GM12874 (cell line): ENCODE measurements at regions not wholly inside any gene's neighbourhood (a gene's known extent, or its start where the extent isn't known, plus 50 kb on each side); places are given as distances from the start of the nearest gene placed in this dataset.

Experiments
- CTCF ChIP-seq: IDR thresholded peaks from 2 replicates; pipeline ENCODE4 v1.5.1; 2011; ENCODE audit warnings: low read depth, mild to moderate bottlenecking, control low read depth, low read length, moderate library complexity; ENCODE audit not compliant: insufficient read depth

DNA sequence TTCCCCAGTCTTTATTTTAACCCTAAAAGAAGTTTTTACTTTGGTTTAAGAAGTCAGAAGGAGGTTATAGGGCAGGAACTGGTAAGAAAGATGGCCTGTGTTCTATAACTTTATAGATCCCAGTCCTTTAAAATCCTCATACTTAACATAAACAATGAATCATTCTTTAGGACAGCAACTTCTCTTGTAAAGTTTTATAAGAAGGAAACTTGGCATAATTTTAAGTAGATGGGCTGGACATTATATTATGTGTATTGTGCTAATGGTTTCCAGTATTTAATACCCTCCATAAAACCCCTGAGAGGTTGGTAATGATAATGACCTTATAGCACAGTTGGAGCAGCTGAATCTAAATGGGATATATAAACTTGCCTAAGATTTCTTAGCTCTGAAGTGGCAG, 247.2 kb downstream of the FAM170A start:
- TF ChIP-seq CTCF, result no peak

DNA sequence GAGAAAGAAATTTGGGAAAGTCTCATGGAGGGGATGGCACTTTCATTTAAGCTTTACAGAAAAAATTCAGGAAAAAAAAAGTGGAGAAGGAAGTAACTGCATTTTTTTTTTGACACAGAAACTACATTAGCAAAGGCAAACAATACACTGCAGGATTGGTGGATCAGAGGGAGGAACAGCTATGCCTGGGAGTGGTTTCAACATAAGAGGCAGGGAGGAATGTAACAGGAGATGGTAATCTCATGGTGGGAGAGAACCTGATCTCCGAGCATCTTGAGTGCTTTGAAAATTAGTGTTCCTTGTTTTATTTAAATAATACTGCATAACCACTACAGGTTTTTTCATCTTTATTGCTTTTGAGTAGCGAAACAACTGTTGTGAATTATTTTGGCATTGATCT, 249.4 kb downstream of the FAM170A start:
- TF ChIP-seq CTCF, result no peak

DNA sequence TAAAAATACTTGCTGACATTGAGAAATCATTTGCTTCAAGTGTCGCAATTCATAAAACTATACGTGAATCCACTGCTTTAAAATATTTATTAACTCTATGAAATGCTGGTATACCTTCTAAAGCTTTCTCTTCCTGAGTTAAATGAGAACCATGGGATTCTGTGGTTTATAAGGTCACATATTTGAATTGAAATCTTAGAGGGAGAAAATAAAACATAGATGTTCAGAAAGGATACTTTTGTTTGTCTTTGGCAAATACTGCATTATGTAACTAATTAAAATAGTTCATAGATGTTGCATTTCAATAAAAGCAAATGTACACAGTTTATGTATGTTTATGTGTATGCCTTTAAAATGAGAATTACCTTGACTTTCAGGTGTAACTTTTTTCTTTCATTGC, 250.1 kb downstream of the FAM170A start:
- no peak for TF ChIP-seq CTCF

DNA sequence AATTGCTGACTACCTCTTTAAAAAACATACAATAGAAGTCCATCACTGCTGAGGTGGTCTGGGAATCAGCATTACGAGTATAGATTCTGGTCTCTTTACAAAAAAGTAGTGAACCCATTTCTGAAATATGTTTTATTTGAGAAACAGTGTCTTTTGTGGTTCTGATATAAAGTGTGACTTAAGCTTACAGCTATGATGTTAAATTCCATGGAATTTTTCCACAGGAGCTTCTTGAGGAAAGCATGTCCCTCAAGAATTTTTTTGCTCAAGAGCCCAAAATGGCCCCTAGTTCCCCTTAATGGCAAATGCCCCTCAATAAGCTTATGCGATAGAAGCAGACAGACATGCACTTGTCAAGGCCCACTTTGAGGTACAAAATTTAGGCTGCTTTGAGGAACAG, 265.7 kb downstream of the FAM170A start:
- TF ChIP-seq CTCF, result no peak

DNA sequence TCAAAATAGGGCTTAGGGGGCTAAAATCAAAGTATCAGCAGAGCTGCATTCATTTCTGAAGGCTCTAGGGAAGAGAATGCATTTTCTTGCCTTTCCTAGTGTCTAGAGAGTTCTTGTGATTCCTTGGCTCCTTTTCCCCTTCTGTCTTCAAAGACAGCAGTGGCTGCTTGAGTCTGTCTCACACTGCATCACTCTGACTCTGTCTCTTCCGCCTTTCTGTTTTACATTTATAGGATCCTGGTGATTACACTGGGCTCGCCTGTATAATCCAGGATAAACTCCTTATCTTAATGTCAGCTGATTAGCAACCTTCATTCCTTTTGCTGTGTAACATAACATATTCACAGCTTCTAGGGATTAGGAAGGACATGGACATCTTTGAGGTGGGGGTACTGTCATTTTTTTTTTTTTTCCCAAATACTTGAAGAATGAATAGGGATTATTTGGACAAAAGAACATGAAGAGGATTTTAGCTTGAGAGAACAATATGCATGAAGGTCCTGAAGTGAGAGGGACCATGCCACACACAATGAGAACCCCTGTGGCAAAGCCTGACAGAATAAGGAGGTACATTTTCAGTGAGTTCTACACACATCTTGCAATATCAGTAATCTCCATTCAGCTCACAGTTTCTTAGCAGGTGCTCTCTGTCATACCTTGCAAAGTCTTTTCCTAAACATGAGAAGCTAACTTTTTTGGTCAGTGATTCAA, 267.6 kb downstream of the FAM170A start:
- TF ChIP-seq CTCF, result no peak

GRCh38 chr5:119897537-119898370, 268.4 kb downstream of the FAM170A start:
- no peak for TF ChIP-seq CTCF

DNA sequence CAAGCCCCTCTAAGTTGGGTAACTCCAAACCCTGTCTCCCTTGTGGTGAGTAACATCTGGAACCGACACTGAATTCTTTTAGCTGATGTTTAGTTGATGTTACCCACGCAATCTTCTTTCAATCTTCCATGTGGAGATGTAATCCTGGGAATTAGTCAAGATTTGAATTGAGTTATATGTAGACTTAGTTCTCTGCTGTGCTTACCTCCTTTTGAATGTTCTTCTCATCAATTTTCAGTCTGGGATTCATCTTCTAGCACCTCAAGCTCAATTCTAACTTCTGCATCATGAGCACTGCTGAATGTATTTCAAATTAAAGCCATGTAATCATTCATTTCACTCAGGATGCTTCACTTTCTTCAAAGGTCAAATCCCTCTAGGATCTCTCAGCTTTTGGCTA, 270.6 kb downstream of the FAM170A start:
- no peak for TF ChIP-seq CTCF
